GM19099 (cell line): ENCODE measurements at regions not wholly inside any gene's neighbourhood (a gene's known extent, or its start where the extent isn't known, plus 50 kb on each side); places are given as distances from the start of the nearest gene placed in this dataset.

Experiments
- POLR2A ChIP-seq: IDR thresholded peaks from 3 replicates; pipeline ENCODE4 v1.6.1; 2011; ENCODE audit warnings: low read depth; ENCODE audit not compliant: insufficient read length; ENCODE audit errors: extremely low read depth

GRCh38 chr5:133700251-133700650, 87.9 kb upstream of the FSTL4 start:
- TF ChIP-seq POLR2A = no peak

GRCh38 chr5:133698646-133699526, 86.5 kb upstream of the FSTL4 start:
- no peak for TF ChIP-seq POLR2A

GRCh38 chr5:133698259-133698554, 85.9 kb upstream of the FSTL4 start:
- no peak for TF ChIP-seq POLR2A

GRCh38 chr5:133697536-133698258, 85.4 kb upstream of the FSTL4 start:
- no peak for TF ChIP-seq POLR2A

- no peak for TF ChIP-seq POLR2A
These were observed 84.6 kb upstream of the FSTL4 start for GRCh38 chr5:133696782-133697507.

GRCh38 chr5:133696006-133696584, 83.8 kb upstream of the FSTL4 start:
- TF ChIP-seq POLR2A = no peak

GRCh38 chr5:133694181-133694831, 82.0 kb upstream of the FSTL4 start:
- no peak for TF ChIP-seq POLR2A

- TF ChIP-seq POLR2A = no peak
These were observed 79.1 kb upstream of the FSTL4 start for GRCh38 chr5:133691448-133691847.

GRCh38 chr5:133690746-133691145, 78.4 kb upstream of the FSTL4 start:
- TF ChIP-seq POLR2A = no peak

- no peak for TF ChIP-seq POLR2A
These were observed 76.0 kb upstream of the FSTL4 start for GRCh38 chr5:133688391-133688790.

GRCh38 chr5:133687212-133688061, 75.1 kb upstream of the FSTL4 start:
- TF ChIP-seq POLR2A = no peak

GRCh38 chr5:133686566-133686965, 74.2 kb upstream of the FSTL4 start:
- TF ChIP-seq POLR2A = no peak

- no peak for TF ChIP-seq POLR2A
These were observed 73.2 kb upstream of the FSTL4 start for GRCh38 chr5:133685402-133686018.
